ENCODE measurements at regions not wholly inside any gene's neighbourhood (a gene's known extent, or its start where the extent isn't known, plus 50 kb on each side); places are given as distances from the start of the nearest gene placed in this dataset.
"Not testable (repeated sequence)": the region's sequence is repeated elsewhere in the genome, so short reads cannot be mapped to it uniquely, and the experiment has no call there.

GRCh38 chr1:102442317-102442716, 445.6 kb upstream of the OLFM3 start:
- not testable (repeated sequence) for H3K9me3 ChIP-seq (replicated peaks; ENCODE audit: control insufficient read depth, low read depth, low read length); DNase-seq; H3K4me3 ChIP-seq (ENCODE audit: low read length); H3K27me3 ChIP-seq (ENCODE audit: control insufficient read depth, insufficient read depth, low read length); H3K27ac ChIP-seq (ENCODE audit: low read length); H3K36me3 ChIP-seq (ENCODE audit: control insufficient read depth, insufficient read depth, low read length); H3K4me1 ChIP-seq (ENCODE audit: control insufficient read depth, insufficient read depth, low read length)
- 86% methylated on average over 2 of the region's 9 CpGs for WGBS (ENCODE audit: insufficient coverage)

DNA sequence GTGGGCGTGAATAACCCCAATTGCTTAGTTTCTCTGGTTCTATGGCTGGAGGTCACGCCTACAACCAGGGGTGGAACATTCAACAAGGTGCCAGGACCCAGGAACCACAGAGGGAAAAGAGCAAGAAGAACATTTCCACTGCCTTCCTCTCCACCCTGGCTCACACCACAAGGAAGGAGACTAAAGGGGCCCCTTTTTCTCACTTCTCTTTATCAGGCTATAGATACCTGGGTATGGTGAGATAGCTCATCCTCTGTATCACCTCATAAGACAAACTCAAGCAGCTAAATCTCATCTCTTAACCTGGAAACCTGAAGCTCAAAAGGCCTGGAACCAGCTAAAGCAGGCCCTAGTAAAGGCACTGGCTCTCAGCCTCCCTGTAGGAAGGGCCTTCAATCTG, 438.8 kb upstream of the OLFM3 start:
- no peaks in the 10 kb centered on the region for H3K27me3 ChIP-seq (ENCODE audit: control insufficient read depth, insufficient read depth, low read length)
- 88% methylated on average over 2 of the region's 2 CpGs for WGBS (ENCODE audit: insufficient coverage)
- H3K9me3 ChIP-seq (replicated peaks; ENCODE audit: control insufficient read depth, low read depth, low read length): no peaks in the 10 kb centered on the region
- H3K4me3 ChIP-seq (ENCODE audit: low read length): no peak overlapping the region
- H3K4me1 ChIP-seq (ENCODE audit: control insufficient read depth, insufficient read depth, low read length): no peaks in the 10 kb centered on the region
- no peak for DNase-seq
- no peak overlapping the region for H3K27ac ChIP-seq (ENCODE audit: low read length)
- H3K36me3 ChIP-seq (ENCODE audit: control insufficient read depth, insufficient read depth, low read length): no peaks in the 10 kb centered on the region

DNA sequence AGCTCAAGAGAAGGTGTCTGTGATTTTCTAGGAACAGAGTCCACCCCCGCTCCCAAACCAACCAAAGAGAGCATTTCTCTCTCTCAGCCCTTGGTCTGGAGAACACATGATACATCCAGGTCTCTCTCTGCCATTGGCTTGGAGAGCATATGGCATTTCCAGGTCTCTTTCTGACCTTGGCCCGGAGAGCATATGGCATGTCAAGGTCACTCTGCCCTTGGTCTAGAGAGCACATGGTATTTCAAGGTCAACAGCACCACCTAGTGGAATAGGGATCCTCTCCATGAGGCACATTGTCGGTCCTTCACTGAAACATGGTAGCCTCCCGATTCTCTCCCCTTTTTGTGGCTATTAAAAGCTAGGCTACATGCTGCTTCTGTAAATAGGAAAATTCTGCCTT, 437.7 kb upstream of the OLFM3 start:
- Histone ChIP-seq H3K27ac (ENCODE audit: low read length) (no peak overlapping the region), H3K36me3 (ENCODE audit: control insufficient read depth, insufficient read depth, low read length) (no peaks in the 10 kb centered on the region), H3K9me3 (replicated peaks; ENCODE audit: control insufficient read depth, low read depth, low read length) (no peaks in the 10 kb centered on the region), H3K4me3 (ENCODE audit: low read length) (no peak overlapping the region), H3K4me1 (ENCODE audit: control insufficient read depth, insufficient read depth, low read length) (no peaks in the 10 kb centered on the region), H3K27me3 (ENCODE audit: control insufficient read depth, insufficient read depth, low read length) (no peaks in the 10 kb centered on the region)
- WGBS (ENCODE audit: insufficient coverage): 66% methylated on average over 3 of the region's 4 CpGs
- no peak for DNase-seq

DNA sequence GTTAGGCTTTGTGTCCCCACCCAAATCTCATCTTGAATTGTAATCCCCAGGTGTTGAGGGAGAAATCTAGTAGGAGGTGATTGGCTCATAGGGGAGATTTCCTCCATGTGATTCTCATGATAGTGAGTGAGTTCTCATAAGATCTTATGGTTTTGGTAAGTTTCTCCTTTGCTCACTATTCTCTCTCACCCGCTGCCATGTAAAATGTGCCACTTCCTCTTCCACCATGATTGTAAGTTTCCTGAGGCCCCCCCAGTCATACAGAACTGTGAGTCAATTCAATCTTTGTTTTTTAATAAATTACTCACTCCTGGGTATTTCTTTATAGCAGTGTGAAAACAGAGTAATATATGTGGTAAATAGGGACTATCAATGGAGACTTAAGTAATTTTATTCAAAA, 434.5 kb upstream of the OLFM3 start:
- H3K9me3 ChIP-seq (replicated peaks; ENCODE audit: control insufficient read depth, low read depth, low read length): no peaks in the 10 kb centered on the region
- no CpG with 5 or more reads among the region's 1 CpG for WGBS (ENCODE audit: insufficient coverage)

DNA sequence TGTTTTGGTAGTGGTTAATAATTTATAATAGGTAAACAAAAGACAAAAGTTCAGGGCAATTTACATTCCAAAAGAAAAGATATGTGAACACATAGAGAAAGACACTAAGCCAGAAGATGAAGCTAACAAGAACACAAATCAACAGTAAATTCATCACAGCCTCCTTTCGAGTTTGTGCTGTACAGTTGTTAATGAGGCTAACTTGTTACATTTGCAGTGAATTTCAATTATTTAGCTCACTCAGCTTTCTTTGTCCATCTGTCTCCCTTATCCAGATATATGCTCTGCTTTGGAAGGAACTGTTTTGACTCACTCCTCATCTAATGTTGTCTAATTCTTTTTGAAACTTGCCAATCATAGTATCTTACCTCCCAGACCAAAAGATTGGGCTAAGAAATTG, 423.3 kb upstream of the OLFM3 start:
- H3K9me3 ChIP-seq (replicated peaks; ENCODE audit: control insufficient read depth, low read depth, low read length): no peaks in the 10 kb centered on the region
- H3K27me3 ChIP-seq (ENCODE audit: control insufficient read depth, insufficient read depth, low read length): no peaks in the 10 kb centered on the region
- DNase-seq: no peak
- no CpG with 5 or more reads among the region's 1 CpG for WGBS (ENCODE audit: insufficient coverage)
- H3K36me3 ChIP-seq (ENCODE audit: control insufficient read depth, insufficient read depth, low read length): no peaks in the 10 kb centered on the region
- H3K27ac ChIP-seq (ENCODE audit: low read length): no peak overlapping the region
- no peaks in the 10 kb centered on the region for H3K4me1 ChIP-seq (ENCODE audit: control insufficient read depth, insufficient read depth, low read length)
- no peak overlapping the region for H3K4me3 ChIP-seq (ENCODE audit: low read length)

More for the DNA sequence above, 434.5 kb upstream of the OLFM3 start:
- Histone ChIP-seq H3K4me3 (ENCODE audit: low read length) (no peak overlapping the region), H3K27me3 (ENCODE audit: control insufficient read depth, insufficient read depth, low read length) (no peaks in the 10 kb centered on the region), H3K27ac (ENCODE audit: low read length) (no peak overlapping the region), H3K4me1 (ENCODE audit: control insufficient read depth, insufficient read depth, low read length) (no peaks in the 10 kb centered on the region), H3K36me3 (ENCODE audit: control insufficient read depth, insufficient read depth, low read length) (no peaks in the 10 kb centered on the region)
- DNase-seq: no peak
